SW480 (cell line): ENCODE measurements at regions not wholly inside any gene's neighbourhood (a gene's known extent, or its start where the extent isn't known, plus 50 kb on each side); places are given as distances from the start of the nearest gene placed in this dataset.

ENCODE experiments used
- DNase-seq: peaks from one replicate; pipeline ENCODE4 v3.0.0-alpha.2; 2016; ENCODE audit warnings: low spot score

DNA sequence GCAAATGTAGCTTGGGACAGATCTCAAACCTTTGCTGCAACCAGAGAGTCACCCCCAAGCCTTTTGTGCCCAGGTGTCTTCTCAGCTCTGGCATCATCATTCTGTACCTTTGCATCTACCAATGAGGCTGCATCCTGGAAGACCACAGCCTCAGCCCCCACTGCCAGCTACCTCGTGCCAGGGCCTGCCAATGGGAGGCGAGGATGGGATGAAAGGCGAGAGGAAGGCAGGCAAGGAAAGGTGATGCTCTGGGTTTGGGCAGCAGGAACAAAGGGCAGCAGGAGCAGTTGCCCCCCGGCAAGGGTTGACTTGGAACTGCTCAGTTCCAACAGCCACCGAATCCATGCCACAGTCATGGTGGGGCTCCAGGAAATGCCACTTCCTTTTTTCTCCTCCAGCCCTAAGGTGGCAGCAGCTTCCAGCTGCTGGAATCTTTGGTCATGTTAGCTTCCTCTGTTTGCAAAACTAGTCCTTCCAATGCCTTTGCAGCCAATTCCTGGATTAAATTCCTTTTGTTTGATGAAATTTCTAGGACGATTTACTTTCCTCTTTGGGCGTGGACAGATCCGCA, 651.6 kb downstream of the NPHP4 start:
- peak; percentile 8 for DNase-seq

DNA sequence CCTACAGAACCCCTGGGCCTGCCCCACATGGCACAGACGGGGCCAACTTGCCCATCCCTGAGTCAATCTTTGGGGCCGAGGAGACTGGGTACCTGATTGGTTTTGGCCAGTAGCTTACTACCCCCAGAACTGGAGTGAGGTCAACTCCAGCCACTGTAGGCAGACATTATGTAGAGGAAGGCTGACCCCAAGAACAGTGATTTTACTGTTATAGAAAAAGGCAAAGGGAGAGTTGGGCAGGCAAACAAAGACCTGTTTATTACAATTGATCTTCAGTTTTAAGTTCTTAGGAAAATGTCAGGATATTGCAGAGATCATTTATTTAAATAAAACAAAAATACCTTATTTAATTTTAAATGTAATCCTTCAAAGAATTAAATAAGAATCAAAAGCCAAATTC, 653.8 kb downstream of the NPHP4 start:
- no peak for DNase-seq

DNA sequence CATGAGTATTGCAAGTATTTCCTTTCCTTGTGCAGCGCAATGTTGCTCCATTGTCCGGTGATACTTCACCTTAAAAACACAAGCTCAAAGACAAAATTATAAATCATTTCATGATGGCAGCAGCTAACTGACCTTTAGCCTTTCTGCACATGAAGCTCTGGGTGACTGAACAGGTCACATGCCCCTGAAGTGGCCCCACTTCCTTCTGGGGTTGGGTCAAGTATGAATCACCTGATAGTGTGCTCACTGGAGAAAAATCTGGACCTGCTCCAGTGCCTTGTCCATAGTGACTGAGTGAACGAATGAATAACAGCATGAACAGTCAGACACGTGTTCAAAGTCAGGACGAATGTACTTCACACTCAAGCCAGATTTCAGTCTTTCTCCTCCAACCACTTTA, 658.9 kb downstream of the NPHP4 start:
- peak; percentile 43 for DNase-seq

DNA sequence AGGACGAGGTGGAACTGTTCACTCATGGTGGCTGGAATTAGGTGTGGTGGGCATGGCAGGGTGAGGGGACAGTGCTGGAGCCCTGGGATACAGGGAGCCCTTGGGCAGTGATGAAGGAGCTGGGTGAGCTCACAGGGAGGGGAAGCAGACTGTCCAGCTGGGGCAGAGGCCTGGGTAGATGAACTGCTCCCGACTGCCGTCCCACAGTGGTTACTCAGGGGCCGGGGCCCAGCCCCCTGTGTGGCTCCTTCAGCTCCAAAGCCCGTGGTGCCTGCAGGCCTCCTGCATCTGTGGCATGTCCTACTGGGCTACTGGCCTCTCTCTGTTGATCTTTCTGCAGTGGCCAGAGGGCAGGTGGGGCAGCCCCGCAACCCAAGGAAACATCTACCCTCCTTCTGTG, 661.1 kb downstream of the NPHP4 start:
- no peak for DNase-seq

DNA sequence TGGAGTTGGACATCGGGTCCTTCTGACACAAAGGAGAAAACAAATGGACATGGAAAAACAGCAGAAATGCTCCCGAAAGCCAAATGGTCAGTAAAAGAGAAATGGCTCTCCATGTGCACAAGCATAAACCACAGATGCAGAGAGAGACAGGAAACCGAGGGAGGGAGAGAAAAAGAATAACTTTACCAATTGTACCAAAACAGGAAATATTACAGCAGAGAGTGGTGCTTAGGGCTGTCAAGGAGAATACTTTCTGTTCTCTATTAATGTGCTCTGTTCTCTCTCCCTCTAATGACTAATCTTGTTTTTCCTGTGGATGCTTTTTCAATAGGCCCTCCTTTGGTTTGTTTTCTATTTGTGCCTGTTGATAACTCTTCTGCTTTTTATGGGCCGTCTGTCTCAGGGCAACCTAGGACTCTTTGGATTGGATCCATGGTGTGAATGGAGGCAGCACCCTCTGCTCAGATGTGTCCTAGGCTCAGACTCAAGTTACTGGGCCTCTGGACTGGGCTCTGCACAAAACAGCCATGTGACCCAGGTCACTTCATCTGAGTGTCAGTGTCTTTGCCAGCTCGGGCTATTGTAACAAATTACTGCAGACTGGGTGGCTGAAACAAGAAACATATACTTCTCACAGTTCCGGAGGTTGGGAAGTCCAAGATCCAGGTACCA, 663.0 kb downstream of the NPHP4 start:
- DNase-seq, result no peak

DNA sequence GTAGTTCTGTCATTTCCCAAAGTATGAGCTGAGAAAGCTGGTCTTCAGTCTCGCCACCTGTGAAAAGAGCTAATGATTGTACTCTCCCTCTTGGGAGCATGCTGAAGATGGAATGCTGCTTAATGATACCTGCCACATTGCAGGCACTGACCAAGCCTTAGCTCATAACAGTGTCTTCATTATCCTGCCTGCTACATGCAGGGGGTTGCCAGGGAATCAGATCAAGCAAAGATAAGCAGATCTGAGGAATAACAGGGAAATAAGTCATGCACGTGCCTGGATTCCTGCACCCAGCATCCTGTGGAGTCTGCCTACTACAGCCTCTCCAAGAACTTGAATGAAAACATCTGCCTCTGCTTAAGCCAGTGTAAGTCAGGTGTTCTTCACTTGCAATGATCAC, 667.3 kb downstream of the NPHP4 start:
- peak; percentile 41 for DNase-seq

DNA sequence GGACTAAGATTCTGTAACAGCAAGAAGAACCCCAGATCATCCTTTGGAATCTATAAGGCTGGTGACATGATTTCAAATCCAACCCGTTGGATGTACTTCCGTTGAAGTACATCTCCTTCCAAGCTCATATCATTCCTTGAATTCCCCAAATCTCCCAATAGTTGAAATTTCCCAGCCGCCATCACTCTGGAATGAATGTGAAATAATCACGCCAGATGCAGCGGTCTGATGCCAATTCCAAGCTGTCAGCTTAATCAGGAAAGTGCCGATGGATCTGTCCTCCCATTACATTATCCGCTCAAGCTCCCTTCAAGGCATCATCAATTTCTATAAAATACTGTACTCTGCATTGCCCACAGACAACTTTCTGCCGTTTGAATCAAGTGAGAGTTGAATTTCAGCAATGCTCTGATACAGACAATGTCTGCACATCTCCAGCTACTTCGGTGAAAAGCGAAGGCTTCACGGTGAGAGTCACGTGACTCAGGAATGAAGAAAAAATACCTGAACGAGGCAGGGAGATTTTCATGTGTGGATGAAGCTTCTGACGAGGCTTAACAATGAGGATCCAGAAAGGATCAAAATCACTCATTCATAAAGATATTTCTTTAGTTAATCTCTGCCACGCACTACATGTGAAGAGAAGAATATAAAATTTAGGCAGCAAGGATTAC, 663.9 kb downstream of the AJAP1 start:
- no peak for DNase-seq

DNA sequence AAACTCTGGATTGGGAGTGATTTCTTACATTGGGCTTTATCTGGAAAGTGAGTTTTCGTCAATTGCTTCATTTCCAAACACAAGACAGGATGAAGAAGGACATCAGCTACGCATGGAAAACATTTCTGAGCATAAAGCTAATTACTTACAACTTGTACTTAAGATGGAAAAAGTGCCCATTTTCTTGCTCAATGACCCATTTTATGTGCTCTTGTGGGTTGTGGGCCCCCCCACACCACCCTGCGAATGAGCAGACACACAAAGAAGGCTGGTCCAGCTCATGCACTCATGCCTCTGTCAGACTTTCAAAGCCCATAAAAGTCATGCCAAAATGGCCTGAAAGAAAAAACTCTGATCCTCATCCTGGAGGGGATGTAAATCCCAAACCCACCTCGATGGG, 663.0 kb downstream of the AJAP1 start:
- no peak for DNase-seq

DNA sequence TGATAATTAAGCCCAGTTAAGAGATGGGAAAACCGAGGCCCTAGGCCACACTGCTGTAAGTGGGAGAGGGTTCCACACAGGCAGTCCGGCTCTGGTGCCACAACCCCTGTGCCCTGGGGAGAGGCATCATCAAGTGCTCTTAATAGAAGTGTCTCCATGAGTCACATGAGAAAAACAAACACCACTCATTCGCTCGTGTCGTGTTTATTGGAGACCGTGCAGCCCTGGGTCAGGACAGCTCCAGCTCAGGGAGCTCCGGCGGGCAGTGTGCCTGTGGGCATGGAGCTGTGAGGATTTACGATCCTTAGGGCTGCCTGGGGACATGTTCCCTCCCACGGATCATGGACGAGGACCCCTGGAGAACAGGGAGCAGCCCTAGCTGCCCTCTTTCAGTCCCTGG, 658.5 kb downstream of the AJAP1 start:
- no peak for DNase-seq

DNA sequence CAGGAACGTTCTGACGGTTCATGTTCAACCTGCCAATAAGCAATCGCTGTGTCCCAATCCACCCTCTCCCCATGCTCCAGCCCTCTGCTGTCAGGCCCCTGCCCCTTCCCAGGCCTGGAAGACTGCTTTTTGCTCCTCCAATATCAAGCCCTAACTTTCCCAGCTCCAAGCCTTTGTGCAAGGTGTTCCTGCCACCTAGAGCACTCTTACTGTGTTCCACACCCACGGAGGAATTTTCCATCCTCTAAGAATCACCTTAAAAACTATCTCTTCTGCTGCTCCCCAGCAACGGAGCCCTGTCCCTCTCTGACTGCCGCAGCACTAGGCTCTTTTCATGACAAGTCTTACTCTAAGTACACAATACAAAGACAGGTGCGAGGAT, 657.9 kb downstream of the AJAP1 start:
- no peak for DNase-seq

DNA sequence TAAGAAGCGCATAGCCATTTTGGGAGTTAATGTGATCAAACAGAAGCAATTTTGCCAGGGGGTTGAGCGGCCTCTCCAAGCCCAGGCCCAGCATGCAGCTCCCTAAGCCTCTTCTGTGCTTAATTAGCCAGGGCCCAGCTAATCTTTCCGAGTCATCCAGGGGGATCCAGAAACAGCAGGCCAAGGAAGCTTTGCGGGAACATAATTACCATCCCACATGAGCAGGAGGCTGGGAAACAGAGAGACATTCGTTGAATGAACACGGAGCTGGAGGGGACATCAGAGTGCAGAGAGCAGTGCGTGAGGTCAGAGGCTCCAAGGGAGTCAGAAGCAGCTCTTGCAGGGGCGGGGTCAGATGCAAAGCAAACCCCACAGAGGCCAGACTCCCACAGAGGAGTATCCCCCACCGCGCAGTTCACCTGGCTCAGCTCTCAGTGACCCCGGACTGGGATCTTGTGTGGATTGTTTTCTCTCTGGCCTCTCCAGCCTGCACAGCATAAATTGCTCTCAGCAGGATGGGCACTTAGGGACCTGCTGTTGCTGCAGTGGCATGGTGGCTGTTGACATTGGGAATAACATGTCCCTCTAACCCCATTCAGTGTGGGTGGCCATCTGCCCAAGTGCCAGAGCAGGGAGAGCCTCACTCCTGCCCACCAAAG, 657.4 kb downstream of the AJAP1 start:
- no peak for DNase-seq

DNA sequence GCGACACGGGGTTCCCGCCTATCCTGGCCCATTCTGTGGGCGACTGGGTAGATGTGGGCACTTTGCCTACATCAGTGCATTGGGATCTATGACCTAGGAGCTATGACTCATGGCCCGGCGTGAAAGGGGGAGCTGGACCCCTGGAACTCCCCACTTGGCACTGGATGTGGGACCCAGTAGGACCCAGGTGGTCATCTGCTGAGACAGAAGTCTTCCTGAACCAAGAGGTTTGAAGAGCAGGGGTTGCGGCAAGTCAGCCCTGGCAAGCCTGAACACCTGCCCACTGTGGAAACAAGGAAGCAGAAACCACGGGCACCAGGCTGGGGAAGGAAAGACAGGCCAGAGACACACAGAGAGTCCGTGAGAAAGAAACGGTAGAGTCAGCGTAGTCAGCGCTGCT, 656.7 kb downstream of the AJAP1 start:
- no peak for DNase-seq

DNA sequence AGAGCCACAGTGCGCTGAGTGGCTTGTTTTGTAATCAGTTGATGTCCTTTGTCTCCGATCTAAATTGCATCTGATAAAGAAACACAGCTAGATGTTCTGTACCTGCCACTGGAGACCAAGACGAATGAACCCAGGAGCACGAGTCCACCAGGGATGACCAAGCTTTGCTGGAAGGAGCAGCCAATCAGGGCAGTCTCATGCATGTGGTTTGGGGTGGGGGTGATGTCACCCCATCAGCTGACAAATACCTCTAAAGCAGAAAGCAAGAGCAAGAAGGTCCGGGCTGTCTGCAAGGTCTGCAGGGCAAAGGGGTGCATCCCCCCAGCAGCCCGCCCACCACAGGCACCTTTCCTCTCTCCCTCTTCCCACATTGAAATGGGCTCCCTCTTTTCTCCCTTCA, 653.8 kb downstream of the AJAP1 start:
- no peak for DNase-seq

DNA sequence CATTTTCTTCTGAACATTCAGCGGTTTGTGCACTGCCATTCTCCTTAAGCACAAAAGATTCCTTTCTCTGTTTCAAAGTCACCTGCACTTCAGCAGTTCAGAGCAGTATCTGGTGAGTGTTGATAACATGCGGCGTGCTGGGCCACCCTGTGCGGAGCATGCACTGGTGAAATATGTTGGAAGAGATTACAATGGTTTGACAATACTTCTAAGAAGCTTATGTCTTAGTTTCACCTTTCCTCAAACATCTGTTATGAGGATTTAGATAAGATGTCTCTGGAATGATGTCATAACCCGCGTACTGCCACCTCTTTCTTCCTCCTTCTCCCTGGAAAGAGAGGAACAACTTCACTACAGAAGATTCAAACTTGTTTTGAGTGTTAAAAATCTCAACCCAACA, 650.3 kb downstream of the AJAP1 start:
- DNase-seq, result no peak

DNA sequence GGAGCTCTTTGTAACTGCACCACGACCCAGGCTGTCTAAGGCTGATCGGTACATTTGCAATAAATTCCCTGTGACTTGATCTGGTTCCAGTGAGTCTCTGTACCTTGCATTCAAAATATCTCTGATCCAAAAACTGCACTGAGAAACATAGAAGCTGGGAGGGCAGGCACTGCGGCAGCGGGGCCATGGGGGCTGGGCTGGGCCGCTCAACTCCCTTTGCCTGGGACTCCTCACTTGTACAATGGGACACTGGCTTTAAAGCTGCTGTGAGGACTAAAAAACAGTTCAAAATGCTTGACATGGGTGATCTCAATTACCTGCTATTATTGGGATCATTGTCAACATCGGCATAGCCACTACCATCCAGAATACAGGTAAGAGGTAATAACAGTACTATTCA, 644.0 kb downstream of the AJAP1 start:
- no peak for DNase-seq

DNA sequence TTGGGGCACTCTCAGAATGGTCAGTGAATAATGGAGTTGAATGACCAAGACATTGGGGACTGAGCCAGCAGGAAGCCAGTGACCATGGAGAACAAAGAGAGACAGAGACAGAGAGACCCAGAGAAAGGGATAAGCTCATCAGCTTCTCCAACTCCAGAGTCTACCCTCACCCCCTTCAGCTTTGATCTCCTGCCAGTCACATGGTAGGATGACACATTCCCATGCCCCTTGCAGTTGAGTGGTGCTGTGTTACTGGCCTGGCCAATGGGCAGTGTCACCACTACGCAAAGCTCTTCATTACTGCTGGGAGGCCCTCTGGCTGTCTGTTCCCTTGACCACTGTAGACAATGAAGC, 643.5 kb downstream of the AJAP1 start:
- no peak for DNase-seq

DNA sequence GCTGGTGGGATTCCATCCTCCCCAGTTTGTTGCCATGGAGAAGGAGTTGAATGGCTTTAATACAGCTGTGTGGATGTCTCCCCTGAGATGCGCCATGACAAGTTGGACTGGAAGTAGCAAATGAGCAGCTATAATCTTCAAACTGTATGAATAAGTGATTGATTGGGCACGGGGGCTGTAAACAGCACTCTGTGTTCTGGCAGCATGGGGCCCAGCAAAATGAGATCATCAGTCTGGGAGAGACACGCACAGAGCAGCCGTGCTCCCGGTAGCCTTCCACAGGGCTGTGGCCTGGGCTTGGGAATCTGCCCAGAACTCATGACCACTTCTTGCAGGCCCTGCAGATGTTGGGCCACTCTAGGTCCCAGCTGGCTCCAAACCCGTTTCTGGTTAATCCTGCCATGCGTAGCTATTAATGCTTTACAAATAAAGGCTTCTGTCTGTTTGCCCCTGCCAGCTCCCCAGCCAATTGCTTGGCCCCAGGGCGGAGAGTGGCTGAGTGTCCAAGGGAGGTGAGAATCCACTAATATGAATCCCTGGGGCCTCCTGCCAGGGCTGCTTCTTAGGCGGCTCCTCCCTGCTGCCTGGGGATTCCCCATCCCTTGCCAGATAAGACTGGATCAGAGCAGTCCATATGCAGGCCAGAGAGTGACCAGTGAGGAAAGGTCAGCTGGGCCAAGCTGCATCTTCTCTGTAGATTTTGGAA, 642.9 kb downstream of the AJAP1 start:
- no peak for DNase-seq

DNA sequence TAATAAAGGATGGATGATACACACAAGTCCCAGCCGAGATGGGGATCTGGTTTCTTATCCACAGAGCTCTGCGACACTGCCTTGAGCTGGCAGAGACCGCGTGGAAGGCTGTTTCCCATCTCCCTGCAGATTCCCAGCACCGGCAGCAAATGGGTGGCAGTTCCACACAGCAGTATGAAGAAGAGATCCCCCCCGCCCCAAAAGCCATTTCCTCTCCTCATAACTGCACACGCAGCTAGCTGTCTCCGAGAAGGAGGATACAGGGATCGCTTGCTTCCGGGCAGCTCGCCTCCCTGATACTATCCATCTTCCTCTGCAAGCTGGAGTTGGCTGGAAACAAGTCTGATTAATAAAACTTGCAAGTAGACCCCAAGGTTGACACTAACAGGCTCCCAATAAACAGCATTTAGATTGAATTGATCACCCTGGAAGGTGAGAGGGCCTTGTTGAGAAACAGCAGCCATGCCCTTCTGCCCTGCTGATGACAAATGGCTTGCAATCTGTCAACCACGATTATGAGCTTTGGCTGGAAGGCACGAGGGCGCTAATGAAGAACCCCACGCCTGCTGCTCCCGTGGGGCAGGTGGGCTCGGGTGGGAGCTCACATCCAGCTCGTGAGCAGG, 642.3 kb downstream of the AJAP1 start:
- no peak for DNase-seq

DNA sequence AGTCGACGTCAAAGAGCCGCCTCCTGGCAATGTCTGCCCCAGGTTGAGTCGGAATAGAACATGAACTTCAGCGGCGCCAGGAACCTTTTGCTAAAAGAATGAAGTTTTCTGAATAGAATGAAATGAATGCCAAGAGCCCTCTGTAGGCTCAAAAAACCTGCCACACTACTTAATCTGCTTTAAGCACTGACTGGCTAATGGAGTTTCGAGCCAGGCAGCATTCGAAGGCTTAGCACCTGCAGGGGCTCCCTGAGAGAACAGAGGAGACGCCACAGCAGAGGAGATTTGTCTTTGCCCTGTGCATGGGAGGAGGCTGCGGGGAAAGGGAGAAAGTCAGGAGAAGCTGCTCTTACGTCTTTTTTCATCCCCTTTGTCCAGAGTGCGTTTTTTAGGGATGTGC, 641.7 kb downstream of the AJAP1 start:
- no peak for DNase-seq

DNA sequence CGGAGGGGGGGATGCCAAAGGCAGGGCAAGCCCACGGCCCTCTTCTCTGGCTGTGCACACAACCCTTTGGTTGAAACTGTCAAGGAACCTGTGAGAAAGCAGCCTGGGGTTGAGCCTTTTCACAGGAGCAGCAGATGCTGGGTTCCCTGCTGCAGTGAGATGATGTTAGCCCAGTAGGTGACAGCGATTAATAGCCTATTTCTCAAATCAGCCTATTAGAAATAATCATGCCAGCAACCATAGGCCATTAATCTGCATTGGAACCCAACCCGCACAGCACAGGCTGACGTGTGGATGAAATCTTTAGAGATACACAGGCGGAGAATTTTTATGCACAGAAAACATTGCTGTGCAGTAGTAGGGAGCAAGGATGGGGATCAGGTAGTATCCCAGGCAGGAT, 637.5 kb downstream of the AJAP1 start:
- DNase-seq, result no peak

DNA sequence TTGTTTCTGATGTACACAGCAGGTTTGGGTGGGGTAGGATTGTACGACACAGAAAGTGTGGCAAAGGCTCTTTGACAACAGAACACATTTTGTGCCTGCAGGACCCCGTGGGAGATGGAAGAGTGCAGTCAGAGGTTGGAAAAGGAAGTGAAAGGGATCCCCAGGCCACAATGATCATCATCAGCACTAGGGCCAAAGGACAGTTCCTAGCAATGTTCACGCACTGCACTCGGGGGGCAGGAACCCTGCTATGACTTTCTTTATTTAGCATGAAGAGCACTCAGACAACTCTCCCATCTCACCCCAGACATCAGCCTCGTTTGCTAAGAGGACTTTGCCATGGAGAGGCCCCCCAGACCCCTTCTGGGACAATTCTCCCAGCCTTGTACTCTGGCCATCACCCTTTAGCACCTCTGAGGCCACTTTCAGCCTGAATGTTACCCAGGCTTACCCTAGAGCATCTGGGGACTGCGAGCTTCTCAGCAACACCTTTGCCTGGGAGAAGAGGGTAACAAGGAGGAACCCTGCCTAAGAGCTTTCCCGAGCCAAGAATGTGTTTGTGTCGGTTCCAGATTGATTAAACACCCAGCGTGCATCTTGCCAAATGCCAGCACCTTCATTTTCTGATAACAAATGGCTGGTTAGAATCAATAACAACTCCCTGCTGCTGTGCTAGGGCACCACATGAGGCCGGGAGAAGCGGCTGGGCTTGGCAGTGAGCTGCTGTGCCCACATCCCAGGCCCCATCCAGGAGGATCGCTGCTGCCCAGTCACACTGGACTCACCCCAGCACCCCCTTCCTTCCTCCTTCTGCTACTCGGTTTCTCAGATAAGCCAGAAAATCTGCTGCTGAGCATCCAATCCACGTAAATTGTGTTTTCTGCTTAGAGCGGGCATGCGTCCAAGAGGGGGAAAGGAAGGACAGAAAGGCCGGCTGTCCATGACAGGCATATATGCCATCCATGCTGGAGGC, 633.1 kb downstream of the AJAP1 start:
- no peak for DNase-seq
